Prostate gland (tissue), 2 donors: ENCODE measurements at regions not wholly inside any gene's neighbourhood (a gene's known extent, or its start where the extent isn't known, plus 50 kb on each side); places are given as distances from the start of the nearest gene placed in this dataset.

Experiments
- CTCF ChIP-seq, 4 experiments: fragments of 200-600 bp in 2 of 4; fragments of 450-650 bp in 2 of 4; sonication (generic) in 2 of 4; IDR thresholded peaks; 1 replicate in 3 of 4; 2 replicates in 1 of 4; pipeline ENCODE4 v1.5.1; 2016 to 2019; ENCODE audit warnings: antibody characterized with exemption in 4 of 4, mild to moderate bottlenecking in 2 of 4, moderate library complexity in 2 of 4
- POLR2A ChIP-seq: fragments of 450-650 bp; IDR thresholded peaks from one replicate; pipeline ENCODE4 v1.6.1; 2016; ENCODE audit warnings: antibody characterized with exemption, mild to moderate bottlenecking
- POLR2AphosphoS5 ChIP-seq: sonication (generic); formaldehyde crosslinking; IDR thresholded peaks from one replicate; pipeline ENCODE4 v1.6.1; 2017; ENCODE audit warnings: antibody characterized with exemption

GRCh38 chr1:38197312-38198061 is 150.9 kb upstream of the POU3F1 start:
- no peak for TF ChIP-seq CTCF (IDR thresholded peaks at IDR 0.05)
- no peak for TF ChIP-seq POLR2AphosphoS5
- no peak for TF ChIP-seq POLR2A
